ENCODE measurements at regions not wholly inside any gene's neighbourhood (a gene's known extent, or its start where the extent isn't known, plus 50 kb on each side); places are given as distances from the start of the nearest gene placed in this dataset.
A peak's percentile ranks its signal among the peaks of the same experiment; 100 is the strongest.

GRCh38 chr11:33646629-33647028 lies 54.0 kb downstream of the C11orf91 start:
- no peak for DNase-seq (ENCODE audit: low spot score)

- DNase-seq (ENCODE audit: low spot score), result no peak
Observed at GRCh38 chr11:33646168-33646567, 54.5 kb downstream of the C11orf91 start.

- DNase-seq (ENCODE audit: low spot score), result no peak
Observed at GRCh38 chr11:33645686-33646085, 54.9 kb downstream of the C11orf91 start.

- DNase-seq (ENCODE audit: low spot score), result no peak
Observed at GRCh38 chr11:33643167-33643824, 57.3 kb downstream of the C11orf91 start.

GRCh38 chr11:33642461-33643166 lies 58.0 kb downstream of the C11orf91 start:
- no peak for DNase-seq (ENCODE audit: low spot score)

GRCh38 chr11:33640730-33641371 lies 59.8 kb downstream of the C11orf91 start:
- no peak for DNase-seq (ENCODE audit: low spot score)

- DNase-seq (ENCODE audit: low spot score), result no peak
Observed at GRCh38 chr11:33638608-33639007, 62.0 kb downstream of the C11orf91 start.

GRCh38 chr11:33636104-33636503 lies 64.5 kb downstream of the C11orf91 start:
- DNase-seq (ENCODE audit: low spot score), result no peak

GRCh38 chr11:33635161-33635560 lies 65.5 kb downstream of the C11orf91 start:
- DNase-seq (ENCODE audit: low spot score), result peak; percentile 33

- DNase-seq (ENCODE audit: low spot score), result no peak
Observed at GRCh38 chr11:33634291-33634834, 66.3 kb downstream of the C11orf91 start.

- no peak for DNase-seq (ENCODE audit: low spot score)
Observed at GRCh38 chr11:33633251-33634003, 67.2 kb downstream of the C11orf91 start.

GRCh38 chr11:33631749-33632091 lies 68.9 kb downstream of the C11orf91 start:
- no peak for DNase-seq (ENCODE audit: low spot score)

- no peak for DNase-seq (ENCODE audit: low spot score)
Observed at GRCh38 chr11:33630936-33631748, 69.5 kb downstream of the C11orf91 start.

GRCh38 chr11:33624083-33624482 lies 76.5 kb downstream of the C11orf91 start:
- DNase-seq (ENCODE audit: low spot score), result no peak

GRCh38 chr11:33622806-33623205 lies 77.8 kb downstream of the C11orf91 start:
- DNase-seq (ENCODE audit: low spot score), result no peak

- DNase-seq (ENCODE audit: low spot score), result peak; percentile 22
Observed at GRCh38 chr11:33622186-33622585, 78.4 kb downstream of the C11orf91 start.

GRCh38 chr11:33620423-33621171 lies 80.0 kb downstream of the C11orf91 start:
- peak; percentile 26 for DNase-seq (ENCODE audit: low spot score)

- no peak for DNase-seq (ENCODE audit: low spot score)
Observed at GRCh38 chr11:33618956-33619355, 81.7 kb downstream of the C11orf91 start.

GRCh38 chr11:33618351-33618710 lies 82.3 kb downstream of the C11orf91 start:
- no peak for DNase-seq (ENCODE audit: low spot score)

GRCh38 chr11:33617672-33618350 lies 82.8 kb downstream of the C11orf91 start:
- no peak for DNase-seq (ENCODE audit: low spot score)

Data from AG08396 (cell line).